Osteoblast (primary cell): ENCODE measurements at regions not wholly inside any gene's neighbourhood (a gene's known extent, or its start where the extent isn't known, plus 50 kb on each side); places are given as distances from the start of the nearest gene placed in this dataset.
A peak's percentile ranks its signal among the peaks of the same experiment; 100 is the strongest.

Experiments
- DNase-seq: peaks from one replicate; pipeline ENCODE4 v3.0.0; 2011; ENCODE audit warnings: low spot score, mixed read lengths; ENCODE audit not compliant: insufficient read length; ENCODE audit errors: missing footprints
- H2AFZ ChIP-seq: 2 replicates; pipeline ENCODE4 v1.6.0; 2011; ENCODE audit warnings: mild to moderate bottlenecking, low read length
- H3K27ac ChIP-seq: 2 replicates; pipeline ENCODE4 v1.5.1; 2011; ENCODE audit warnings: mild to moderate bottlenecking, low read depth, low read length, moderate library complexity
- H3K27me3 ChIP-seq: 2 replicates; pipeline ENCODE4 v1.6.0; 2012; ENCODE audit warnings: mild to moderate bottlenecking, control low read depth, inconsistent platforms, low read length, moderate library complexity; ENCODE audit not compliant: insufficient read depth
- H3K36me3 ChIP-seq: 2 replicates; pipeline ENCODE4 v1.5.1; 2011; ENCODE audit warnings: mild to moderate bottlenecking, low read length, control low read depth, moderate library complexity; ENCODE audit not compliant: insufficient read depth
- H3K4me1 ChIP-seq: 2 replicates; pipeline ENCODE4 v1.5.1; 2011; ENCODE audit warnings: mild to moderate bottlenecking, low read length, control low read depth, moderate library complexity; ENCODE audit not compliant: insufficient read depth
- H3K4me2 ChIP-seq: 2 replicates; pipeline ENCODE4 v1.6.0; 2011; ENCODE audit warnings: mild to moderate bottlenecking, low read length; ENCODE audit not compliant: insufficient read depth
- H3K4me3 ChIP-seq: fragments of 200-600 bp; sonication (generic); 3 replicates; pipeline ENCODE4 v1.5.1; 2012; ENCODE audit warnings: mild to moderate bottlenecking, low read length, inconsistent platforms; ENCODE audit not compliant: insufficient read depth
- H3K79me2 ChIP-seq: 2 replicates; pipeline ENCODE4 v1.6.0; 2012; ENCODE audit warnings: mild to moderate bottlenecking, low read length, control low read depth, inconsistent platforms; ENCODE audit not compliant: insufficient read depth
- H3K9me3 ChIP-seq: 2 replicates; pipeline ENCODE4 v1.5.1; 2011; ENCODE audit warnings: low read depth, low read length, control low read depth
- H4K20me1 ChIP-seq: 2 replicates; pipeline ENCODE4 v1.6.0; 2012; ENCODE audit warnings: mild to moderate bottlenecking, low read length, control low read depth; ENCODE audit not compliant: insufficient read depth
- TF ChIP-seq, protein P1 (sequence below): IDR thresholded peaks from 2 replicates; pipeline ENCODE4 v1.5.1; 2011; ENCODE audit warnings: mild to moderate bottlenecking, low read depth, low read length, moderate library complexity; ENCODE audit errors: extremely low read depth

- H3K27ac ChIP-seq = no peak overlapping the region
- TF ChIP-seq, protein P1, sequence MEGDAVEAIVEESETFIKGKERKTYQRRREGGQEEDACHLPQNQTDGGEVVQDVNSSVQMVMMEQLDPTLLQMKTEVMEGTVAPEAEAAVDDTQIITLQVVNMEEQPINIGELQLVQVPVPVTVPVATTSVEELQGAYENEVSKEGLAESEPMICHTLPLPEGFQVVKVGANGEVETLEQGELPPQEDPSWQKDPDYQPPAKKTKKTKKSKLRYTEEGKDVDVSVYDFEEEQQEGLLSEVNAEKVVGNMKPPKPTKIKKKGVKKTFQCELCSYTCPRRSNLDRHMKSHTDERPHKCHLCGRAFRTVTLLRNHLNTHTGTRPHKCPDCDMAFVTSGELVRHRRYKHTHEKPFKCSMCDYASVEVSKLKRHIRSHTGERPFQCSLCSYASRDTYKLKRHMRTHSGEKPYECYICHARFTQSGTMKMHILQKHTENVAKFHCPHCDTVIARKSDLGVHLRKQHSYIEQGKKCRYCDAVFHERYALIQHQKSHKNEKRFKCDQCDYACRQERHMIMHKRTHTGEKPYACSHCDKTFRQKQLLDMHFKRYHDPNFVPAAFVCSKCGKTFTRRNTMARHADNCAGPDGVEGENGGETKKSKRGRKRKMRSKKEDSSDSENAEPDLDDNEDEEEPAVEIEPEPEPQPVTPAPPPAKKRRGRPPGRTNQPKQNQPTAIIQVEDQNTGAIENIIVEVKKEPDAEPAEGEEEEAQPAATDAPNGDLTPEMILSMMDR = no peak
- no peaks in the 10 kb centered on the region for H3K27me3 ChIP-seq
- H2AFZ ChIP-seq = peak overlapping the region; percentile 40
- no peak for DNase-seq
- no peaks in the 10 kb centered on the region for H3K4me1 ChIP-seq
- no peaks in the 10 kb centered on the region for H3K9me3 ChIP-seq
- no peaks in the 10 kb centered on the region for H3K79me2 ChIP-seq
- H3K4me2 ChIP-seq = no peak overlapping the region
- H4K20me1 ChIP-seq = no peaks in the 10 kb centered on the region
- no peak overlapping the region for H3K4me3 ChIP-seq
- no peaks in the 10 kb centered on the region for H3K36me3 ChIP-seq
These were observed 491.6 kb upstream of the ID2 start for GRCh38 chr2:8190279-8190678.

DNA sequence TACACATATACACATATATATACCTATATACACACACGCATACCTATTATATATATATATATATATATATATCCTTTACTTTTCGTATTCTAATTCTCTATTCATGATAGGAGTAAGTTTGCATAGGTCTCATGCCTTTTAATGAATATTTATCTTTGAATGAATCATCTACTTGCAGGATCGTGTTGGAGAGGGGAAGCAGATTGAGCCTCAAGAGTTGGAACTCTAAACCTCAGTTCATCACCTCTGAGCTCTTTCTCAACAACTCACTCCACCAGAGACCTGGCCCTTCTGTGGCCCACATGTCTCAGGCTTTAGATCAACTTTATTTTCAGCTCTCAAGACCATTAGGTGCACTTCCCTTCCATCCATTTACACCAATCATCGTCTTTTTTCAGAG, 490.4 kb upstream of the ID2 start:
- Histone ChIP-seq H4K20me1 (no peaks in the 10 kb centered on the region), H3K27ac (no peak overlapping the region), H3K9me3 (no peaks in the 10 kb centered on the region), H3K27me3 (no peaks in the 10 kb centered on the region), H2AFZ (no peak overlapping the region), H3K79me2 (no peaks in the 10 kb centered on the region), H3K4me1 (no peaks in the 10 kb centered on the region), H3K4me2 (no peak overlapping the region), H3K36me3 (no peaks in the 10 kb centered on the region), H3K4me3 (no peak overlapping the region)
- TF ChIP-seq, protein P1 = no peak
- no peak for DNase-seq

DNA sequence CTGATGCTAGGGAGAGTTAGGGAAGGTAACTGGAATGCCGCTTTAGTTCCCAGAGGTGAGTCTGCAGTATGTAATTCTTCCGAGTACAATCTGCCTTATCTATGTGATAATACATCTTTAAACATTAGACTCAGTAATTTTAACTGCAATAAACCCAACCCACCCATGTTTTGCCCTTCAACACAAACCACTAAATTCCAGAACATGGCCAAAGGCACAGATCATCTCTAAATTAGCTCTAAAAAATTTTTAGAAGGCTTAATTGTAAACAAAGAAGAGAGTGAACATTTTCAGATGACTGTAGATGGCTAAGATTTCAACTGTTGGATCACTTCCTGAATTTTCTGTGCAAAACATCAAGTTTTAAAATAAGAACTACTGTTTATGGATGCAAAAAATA, 488.7 kb upstream of the ID2 start:
- Histone ChIP-seq H2AFZ (no peak overlapping the region), H3K36me3 (no peaks in the 10 kb centered on the region), H3K79me2 (no peaks in the 10 kb centered on the region), H3K27me3 (no peaks in the 10 kb centered on the region), H4K20me1 (no peaks in the 10 kb centered on the region), H3K4me2 (no peak overlapping the region), H3K27ac (no peak overlapping the region), H3K4me3 (no peak overlapping the region), H3K9me3 (no peaks in the 10 kb centered on the region), H3K4me1 (no peaks in the 10 kb centered on the region)
- DNase-seq = no peak
- TF ChIP-seq, protein P1 = no peak

DNA sequence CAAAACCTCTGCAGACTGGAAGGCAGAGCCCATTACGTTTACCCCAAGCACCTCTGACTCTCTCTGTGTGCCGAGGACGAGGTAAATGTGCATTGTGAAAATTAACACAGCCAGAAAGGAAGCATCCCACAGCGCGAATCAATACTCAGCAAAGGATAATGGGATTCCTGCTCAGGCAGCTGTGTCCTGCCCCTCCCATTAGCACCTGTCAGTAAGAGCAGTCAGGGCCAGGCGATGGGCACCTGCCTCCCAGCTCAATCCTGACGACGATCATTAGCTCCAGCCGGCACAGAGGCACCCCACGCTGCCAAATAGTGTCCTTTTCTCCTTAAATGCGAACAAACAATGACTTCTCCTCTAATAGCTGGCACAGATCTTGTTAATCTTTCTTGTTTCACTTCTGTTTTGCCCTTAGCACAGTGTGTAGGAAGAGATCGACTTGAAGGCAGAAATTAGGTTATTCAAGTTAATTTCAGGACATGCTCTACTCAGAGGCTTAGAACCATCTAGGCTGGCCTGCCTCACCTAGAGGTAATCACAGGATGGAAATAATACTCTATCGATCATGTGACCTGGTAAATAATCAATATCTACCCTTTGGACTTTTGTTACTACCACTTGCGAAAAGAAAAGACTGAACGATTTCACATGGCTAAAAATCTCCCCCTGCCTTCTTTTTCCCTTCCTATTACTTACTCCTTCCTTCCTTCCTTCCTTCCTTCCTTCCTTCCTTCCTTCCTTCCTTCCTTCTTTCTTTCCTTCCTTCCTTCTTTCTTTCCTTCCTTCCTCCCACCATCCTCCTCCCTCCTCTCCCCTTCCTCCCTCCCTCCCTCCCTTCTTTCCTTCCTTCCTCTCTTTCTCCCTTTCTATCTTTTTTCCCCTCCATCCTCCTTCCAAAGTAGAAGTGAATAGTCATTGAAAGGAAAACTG, 487.9 kb upstream of the ID2 start:
- Histone ChIP-seq H3K4me2 (no peak overlapping the region), H3K4me1 (no peaks in the 10 kb centered on the region), H3K79me2 (no peaks in the 10 kb centered on the region), H2AFZ (no peak overlapping the region), H3K27me3 (no peaks in the 10 kb centered on the region), H3K9me3 (no peaks in the 10 kb centered on the region), H3K27ac (no peak overlapping the region), H4K20me1 (no peaks in the 10 kb centered on the region), H3K36me3 (no peaks in the 10 kb centered on the region), H3K4me3 (no peak overlapping the region)
- DNase-seq = no peak
- TF ChIP-seq, protein P1 = no peak
